Effector memory CD4-positive, alpha-beta T cell (primary cell): ENCODE measurements at regions not wholly inside any gene's neighbourhood (a gene's known extent, or its start where the extent isn't known, plus 50 kb on each side); places are given as distances from the start of the nearest gene placed in this dataset.

ENCODE experiments used
- DNase-seq, 3 donors: peaks; one replicate each; pipeline ENCODE4 v3.0.0-alpha.2; 2020
- H3K27ac ChIP-seq: 2 replicates; pipeline ENCODE4 v1.7.0; 2013; ENCODE audit warnings: mild to moderate bottlenecking, low read length, moderate library complexity; ENCODE audit not compliant: insufficient read depth, poor library complexity, severe bottlenecking
- H3K27me3 ChIP-seq: replicated peaks from 2 replicates; pipeline ENCODE4 v1.7.0; 2013; ENCODE audit warnings: mild to moderate bottlenecking, low read length; ENCODE audit not compliant: insufficient read depth, control insufficient read depth, poor library complexity, severe bottlenecking
- H3K36me3 ChIP-seq: 2 replicates; pipeline ENCODE4 v1.7.0; 2013; ENCODE audit warnings: mild to moderate bottlenecking, low read length, moderate library complexity; ENCODE audit not compliant: control insufficient read depth, insufficient read depth
- H3K4me1 ChIP-seq: 2 replicates; pipeline ENCODE4 v1.7.0; 2013; ENCODE audit warnings: low read length, mild to moderate bottlenecking; ENCODE audit not compliant: control insufficient read depth, insufficient read depth, poor library complexity, severe bottlenecking
- H3K4me3 ChIP-seq: 2 replicates; pipeline ENCODE4 v1.7.0; 2013; ENCODE audit warnings: low read length, low read depth, mild to moderate bottlenecking; ENCODE audit not compliant: insufficient read depth, poor library complexity, severe bottlenecking
- H3K9me3 ChIP-seq: 2 replicates; pipeline ENCODE4 v1.7.0; 2013; ENCODE audit warnings: mild to moderate bottlenecking, low read length, moderate library complexity; ENCODE audit not compliant: control insufficient read depth

- H3K27ac ChIP-seq: no peak overlapping the region
- H3K36me3 ChIP-seq: no peaks in the 10 kb centered on the region
Observed at GRCh38 chr6:138688580-138688979, 85.0 kb upstream of the CCDC28A start.

GRCh38 chr6:138689849-138690248 is 83.7 kb upstream of the CCDC28A start:
- H3K27ac ChIP-seq: no peak overlapping the region

More at GRCh38 chr6:138688580-138688979, 85.0 kb upstream of the CCDC28A start:
- Histone ChIP-seq H3K27me3 (no peaks in the 10 kb centered on the region), H3K4me3 (no peak overlapping the region), H3K9me3 (no peaks in the 10 kb centered on the region), H3K4me1 (peaks cover 4% of the 10 kb centered on the region)
- DNase-seq: no peak

GRCh38 chr6:138690975-138691594 is 82.5 kb upstream of the CCDC28A start:
- Histone ChIP-seq H3K27ac (no peak overlapping the region), H3K4me3 (no peak overlapping the region), H3K36me3 (no peaks in the 10 kb centered on the region), H3K9me3 (no peaks in the 10 kb centered on the region), H3K27me3 (no peaks in the 10 kb centered on the region), H3K4me1 (peaks cover 4% of the 10 kb centered on the region)
- DNase-seq: no peak

More at GRCh38 chr6:138689849-138690248, 83.7 kb upstream of the CCDC28A start:
- no peak for DNase-seq
- Histone ChIP-seq H3K27me3 (no peaks in the 10 kb centered on the region), H3K36me3 (no peaks in the 10 kb centered on the region), H3K4me3 (no peak overlapping the region), H3K9me3 (no peaks in the 10 kb centered on the region), H3K4me1 (peaks cover 4% of the 10 kb centered on the region)

GRCh38 chr6:138691595-138692057 is 81.9 kb upstream of the CCDC28A start:
- Histone ChIP-seq H3K27ac (no peak overlapping the region), H3K36me3 (no peaks in the 10 kb centered on the region), H3K9me3 (no peaks in the 10 kb centered on the region), H3K4me3 (peak overlapping the region; percentile 48), H3K4me1 (peaks cover 4% of the 10 kb centered on the region), H3K27me3 (no peaks in the 10 kb centered on the region)
- DNase-seq: no peak

GRCh38 chr6:138692058-138692977 is 81.3 kb upstream of the CCDC28A start:
- H3K36me3 ChIP-seq: no peaks in the 10 kb centered on the region
- H3K27me3 ChIP-seq: no peaks in the 10 kb centered on the region
- H3K4me1 ChIP-seq: peaks cover 4% of the 10 kb centered on the region
- no peaks in the 10 kb centered on the region for H3K9me3 ChIP-seq
- peak in 1 of 3 donors; percentile 31 for DNase-seq
- H3K27ac ChIP-seq: no peak overlapping the region
- peak overlapping the region; percentile 54 for H3K4me3 ChIP-seq

GRCh38 chr6:138692978-138693909 is 80.3 kb upstream of the CCDC28A start:
- Histone ChIP-seq H3K27me3 (no peaks in the 10 kb centered on the region), H3K27ac (no peak overlapping the region), H3K4me1 (peaks cover 4% of the 10 kb centered on the region), H3K9me3 (no peaks in the 10 kb centered on the region), H3K36me3 (no peaks in the 10 kb centered on the region), H3K4me3 (peak overlapping the region; percentile 54)
- peak in 2 of 3 donors; percentile 8 to 16 for DNase-seq

GRCh38 chr6:138695193-138695592 is 78.4 kb upstream of the CCDC28A start:
- Histone ChIP-seq H3K4me1 (peaks cover 4% of the 10 kb centered on the region), H3K9me3 (no peaks in the 10 kb centered on the region), H3K36me3 (no peaks in the 10 kb centered on the region), H3K27me3 (no peaks in the 10 kb centered on the region), H3K4me3 (no peak overlapping the region), H3K27ac (no peak overlapping the region)
- no peak for DNase-seq

- Histone ChIP-seq H3K4me1 (no peaks in the 10 kb centered on the region), H3K36me3 (no peaks in the 10 kb centered on the region), H3K27ac (no peak overlapping the region), H3K4me3 (no peak overlapping the region), H3K27me3 (no peaks in the 10 kb centered on the region), H3K9me3 (no peaks in the 10 kb centered on the region)
- no peak for DNase-seq
Observed at GRCh38 chr6:138714493-138714892, 59.1 kb upstream of the CCDC28A start.

- H3K27me3 ChIP-seq: no peaks in the 10 kb centered on the region
- H3K9me3 ChIP-seq: no peaks in the 10 kb centered on the region
- DNase-seq: no peak
- H3K4me1 ChIP-seq: no peaks in the 10 kb centered on the region
- no peaks in the 10 kb centered on the region for H3K36me3 ChIP-seq
- H3K27ac ChIP-seq: no peak overlapping the region
- H3K4me3 ChIP-seq: no peak overlapping the region
Observed at GRCh38 chr6:138716013-138716412, 57.6 kb upstream of the CCDC28A start.
